Neural cell (in vitro differentiated cells): ENCODE measurements at regions not wholly inside any gene's neighbourhood (a gene's known extent, or its start where the extent isn't known, plus 50 kb on each side); places are given as distances from the start of the nearest gene placed in this dataset.

Experiments
- CTCF ChIP-seq: fragments of 450-650 bp; IDR thresholded peaks from 2 replicates; pipeline ENCODE4 v1.5.1; 2014; ENCODE audit warnings: antibody characterized with exemption, mild to moderate bottlenecking, moderate library complexity; ENCODE audit not compliant: poor library complexity, severe bottlenecking
- EZH2 ChIP-seq: fragments of 200-600, 300-800 bp; shearing (Covaris generic), sonication (generic); IDR thresholded peaks from 2 replicates; pipeline ENCODE4 v1.6.1; 2014; ENCODE audit warnings: antibody characterized with exemption, low read length, borderline replicate concordance, mild to moderate bottlenecking; ENCODE audit not compliant: insufficient read depth, poor library complexity, severe bottlenecking
- POLR2AphosphoS5 ChIP-seq: IDR thresholded peaks from 2 replicates; pipeline ENCODE4 v1.6.1; 2012
- TAF1 ChIP-seq: IDR thresholded peaks from 2 replicates; pipeline ENCODE4 v1.6.1; 2012; ENCODE audit warnings: low read depth

DNA sequence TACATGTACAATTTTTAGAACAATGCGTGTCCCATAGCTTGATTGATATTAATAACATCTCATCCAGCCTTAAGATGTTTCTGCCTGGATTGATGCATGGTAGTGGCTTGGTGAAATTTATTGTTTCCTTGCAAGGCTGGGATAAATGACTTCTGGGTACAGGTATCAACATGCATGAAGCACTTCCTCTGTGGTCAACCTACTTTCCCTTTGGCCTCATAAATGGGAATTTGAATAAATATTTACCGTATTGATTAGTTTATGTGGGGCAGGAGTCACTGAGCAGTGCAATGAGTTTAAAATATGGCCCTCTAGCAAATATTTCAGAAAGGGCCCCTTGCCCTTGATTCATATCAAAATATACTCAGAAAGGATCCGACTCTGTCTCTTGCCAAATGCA lies 83.9 kb upstream of the KCNE2 start:
- TF ChIP-seq CTCF (no peak), POLR2AphosphoS5 (no peak), EZH2 (no peak), TAF1 (no peak)
